NB4 (cell line): ENCODE measurements at regions not wholly inside any gene's neighbourhood (a gene's known extent, or its start where the extent isn't known, plus 50 kb on each side); places are given as distances from the start of the nearest gene placed in this dataset.

Experiments
- CTCF ChIP-seq: IDR thresholded peaks from one replicate; pipeline ENCODE4 v1.5.1; 2012; ENCODE audit warnings: low read depth, low read length
- MAX ChIP-seq: IDR thresholded peaks from 2 replicates; pipeline ENCODE4 v1.6.1; 2011; ENCODE audit warnings: low read depth, low read length
- MYC ChIP-seq: IDR thresholded peaks from 2 replicates; pipeline ENCODE4 v1.6.1; 2011; ENCODE audit warnings: low read depth, low read length
- POLR2A ChIP-seq: IDR thresholded peaks from 2 replicates; pipeline ENCODE4 v1.6.1; 2011; ENCODE audit warnings: mild to moderate bottlenecking; ENCODE audit not compliant: insufficient read length; ENCODE audit errors: extremely low read depth

- TF ChIP-seq CTCF: no peak
- TF ChIP-seq POLR2A: no peak
- no peak for TF ChIP-seq MAX
- no peak for TF ChIP-seq MYC
These were observed 92.3 kb upstream of the SALL4 start for GRCh38 chr20:51894619-51895018.
